HCEC 1CT (cell line): ENCODE measurements at regions not wholly inside any gene's neighbourhood (a gene's known extent, or its start where the extent isn't known, plus 50 kb on each side); places are given as distances from the start of the nearest gene placed in this dataset.
"Not testable (repeated sequence)": the region's sequence is repeated elsewhere in the genome, so short reads cannot be mapped to it uniquely, and the experiment has no call there.

Experiments
- DNase-seq: peaks from one replicate; pipeline ENCODE4 v3.0.0-alpha.2; 2017

DNA sequence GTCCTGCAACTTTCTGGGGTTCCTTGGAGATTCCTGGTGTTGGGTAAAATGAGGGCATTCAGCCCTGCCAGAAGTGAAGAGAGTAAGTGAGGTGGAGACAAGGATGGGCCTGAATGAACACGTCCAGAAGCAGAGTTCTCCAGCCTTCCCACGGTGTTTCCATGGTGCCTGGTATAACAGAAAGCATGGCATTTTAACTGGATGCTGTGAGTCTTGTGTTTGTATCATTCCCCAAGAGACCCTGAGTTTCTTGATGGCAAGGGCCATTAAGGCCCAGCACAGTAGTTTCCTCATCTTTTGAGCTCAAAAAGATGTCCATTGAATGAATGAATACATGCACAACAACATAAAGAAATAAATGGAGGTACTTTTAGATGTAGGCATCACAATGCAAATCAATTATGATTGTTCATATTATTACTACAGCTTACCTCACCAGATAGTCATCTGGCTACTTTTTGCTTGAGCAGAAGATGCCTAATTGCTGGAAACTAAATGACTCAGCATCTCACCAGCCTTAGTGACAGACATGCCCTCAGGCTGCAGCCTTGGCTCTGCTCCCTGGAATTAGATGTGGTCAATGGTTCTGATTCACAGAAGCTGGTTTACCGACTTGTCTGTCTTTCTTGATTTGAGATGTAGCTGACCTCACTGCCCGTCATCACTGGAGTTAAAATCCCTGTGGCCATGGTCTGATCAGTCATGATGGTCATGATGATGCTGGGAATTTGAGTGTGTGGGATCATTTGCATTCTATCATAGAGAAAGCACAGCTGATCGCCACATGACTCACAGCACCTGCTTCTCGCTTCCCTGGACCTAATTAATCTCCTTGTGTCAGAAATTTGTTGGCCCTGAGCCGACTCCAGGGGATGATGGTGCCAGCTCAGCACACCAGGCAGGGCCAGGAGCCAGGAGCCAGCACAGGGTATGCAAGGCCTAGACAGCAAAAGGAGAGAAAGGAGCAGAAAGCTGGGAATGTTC lies 83.9 kb downstream of the CXCL12 start:
- peak; percentile 41 for DNase-seq

GRCh38 chr10:44298713-44299112 lies 86.2 kb downstream of the CXCL12 start:
- DNase-seq, result no peak

DNA sequence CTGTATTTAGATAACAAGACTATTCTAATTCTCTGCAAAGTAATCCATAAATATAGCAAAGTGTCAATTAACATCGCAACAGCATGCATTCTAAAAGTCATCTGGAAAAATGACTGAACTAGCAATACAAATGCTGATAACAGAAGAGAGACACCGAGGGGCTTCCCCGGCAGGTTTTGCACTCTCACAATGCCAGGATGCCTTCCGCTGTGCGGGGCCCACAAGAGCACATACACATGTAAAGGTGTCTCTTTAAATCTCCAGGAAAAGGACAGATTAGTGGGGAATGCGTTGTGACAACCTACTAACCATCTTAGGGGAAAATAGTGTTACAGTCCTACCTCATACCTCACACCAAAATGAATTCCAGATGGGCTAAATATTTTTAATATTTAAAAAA lies 86.9 kb downstream of the CXCL12 start:
- no peak for DNase-seq

GRCh38 chr10:44295644-44296241 lies 89.2 kb downstream of the CXCL12 start:
- no peak for DNase-seq

- no peak for DNase-seq
These were observed 90.0 kb downstream of the CXCL12 start for GRCh38 chr10:44294726-44295412.

GRCh38 chr10:44293842-44294241 lies 91.1 kb downstream of the CXCL12 start:
- no peak for DNase-seq

DNA sequence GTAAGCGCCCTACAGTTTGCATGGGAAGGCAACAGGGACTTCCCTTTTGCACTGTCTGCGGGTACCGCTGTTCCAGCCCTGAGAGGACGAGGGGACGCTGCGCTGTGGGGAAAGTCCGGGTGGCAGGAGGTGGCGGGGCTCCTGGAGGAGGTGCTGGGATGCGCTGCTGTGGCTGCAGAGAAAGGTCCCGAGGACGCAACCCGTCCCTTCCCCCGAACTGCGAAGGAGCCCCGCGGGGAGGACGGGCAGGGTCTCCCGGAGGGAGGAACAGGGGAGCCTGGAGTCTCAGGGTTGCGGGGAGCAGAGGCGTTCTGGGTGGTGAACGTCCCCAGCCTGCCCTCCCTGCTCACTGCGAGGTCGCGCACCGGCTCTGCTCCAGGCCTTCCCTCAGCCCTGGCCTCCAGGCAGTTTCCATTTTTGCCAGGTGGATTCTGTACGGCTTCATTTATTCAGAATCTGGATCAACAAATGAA lies 91.6 kb downstream of the CXCL12 start:
- DNase-seq, result no peak

DNA sequence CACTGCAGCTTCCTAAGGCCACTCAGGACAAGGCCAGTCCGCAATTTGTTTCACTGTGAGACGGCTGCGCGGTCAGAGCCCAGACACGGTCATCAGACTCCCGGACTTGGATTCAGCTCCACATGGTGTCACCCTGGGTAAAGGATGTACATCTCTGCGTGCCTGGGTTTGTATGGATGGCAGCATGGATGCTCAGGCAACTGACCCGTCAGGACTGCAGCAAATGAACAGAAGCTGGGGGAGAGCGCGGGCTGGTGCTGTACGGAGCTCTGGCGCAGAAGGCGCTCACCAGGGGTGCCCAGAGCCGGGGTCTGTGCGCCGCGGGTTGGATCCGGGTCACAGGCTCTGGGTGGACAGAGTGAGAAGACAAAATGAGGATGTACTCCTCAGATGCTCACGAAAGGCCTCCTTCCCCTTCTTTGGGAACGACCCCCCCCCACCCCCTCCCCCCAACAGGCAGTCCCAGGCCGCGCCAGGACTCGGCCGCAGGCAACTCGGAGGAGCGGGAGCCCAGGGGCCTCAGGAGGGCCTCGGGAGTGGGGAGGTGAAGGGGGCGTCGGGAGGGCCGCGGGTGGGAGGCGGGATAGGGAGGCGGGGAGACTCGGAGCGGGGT lies 92.4 kb downstream of the CXCL12 start:
- no peak for DNase-seq

DNA sequence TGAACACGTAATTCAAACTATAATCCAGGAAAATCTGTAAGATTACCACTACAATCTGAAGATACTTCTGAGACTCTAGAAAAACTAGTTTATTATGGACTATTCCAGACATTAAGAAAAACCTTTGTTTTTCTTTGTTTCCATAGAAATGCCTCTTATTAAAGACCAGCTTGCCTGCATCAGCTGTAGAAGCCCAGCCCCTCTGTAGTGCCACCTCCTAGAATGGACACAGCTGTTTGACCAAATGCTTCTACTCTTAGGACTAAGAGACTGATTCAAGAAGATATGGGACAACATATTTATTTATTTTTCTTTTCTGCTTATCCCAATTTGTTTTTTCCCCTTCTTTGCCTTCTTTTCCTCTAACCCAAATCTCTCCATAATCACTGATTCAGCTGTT lies 93.8 kb downstream of the CXCL12 start:
- no peak for DNase-seq

GRCh38 chr10:44289125-44289524 lies 95.8 kb downstream of the CXCL12 start:
- DNase-seq, result no peak

DNA sequence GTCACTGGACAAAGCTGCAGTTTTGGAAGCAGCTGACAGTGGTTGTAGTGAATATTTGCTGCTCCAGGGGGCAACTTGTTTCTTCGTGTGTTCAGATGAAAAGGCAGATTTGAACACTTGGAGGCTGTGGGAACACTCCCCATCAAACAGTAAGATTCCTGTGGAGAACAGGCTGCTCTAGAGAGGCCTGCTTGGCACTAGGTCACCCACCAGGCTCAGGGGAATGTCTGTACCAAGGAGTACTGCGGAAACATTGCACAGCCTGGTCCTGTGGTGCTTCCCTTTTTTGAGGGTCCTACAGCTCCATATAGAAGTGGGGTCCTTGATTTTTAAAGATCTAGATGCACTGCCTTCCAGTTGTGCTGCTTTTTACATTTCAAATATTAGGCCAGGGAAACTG lies 97.5 kb downstream of the CXCL12 start:
- no peak for DNase-seq

DNA sequence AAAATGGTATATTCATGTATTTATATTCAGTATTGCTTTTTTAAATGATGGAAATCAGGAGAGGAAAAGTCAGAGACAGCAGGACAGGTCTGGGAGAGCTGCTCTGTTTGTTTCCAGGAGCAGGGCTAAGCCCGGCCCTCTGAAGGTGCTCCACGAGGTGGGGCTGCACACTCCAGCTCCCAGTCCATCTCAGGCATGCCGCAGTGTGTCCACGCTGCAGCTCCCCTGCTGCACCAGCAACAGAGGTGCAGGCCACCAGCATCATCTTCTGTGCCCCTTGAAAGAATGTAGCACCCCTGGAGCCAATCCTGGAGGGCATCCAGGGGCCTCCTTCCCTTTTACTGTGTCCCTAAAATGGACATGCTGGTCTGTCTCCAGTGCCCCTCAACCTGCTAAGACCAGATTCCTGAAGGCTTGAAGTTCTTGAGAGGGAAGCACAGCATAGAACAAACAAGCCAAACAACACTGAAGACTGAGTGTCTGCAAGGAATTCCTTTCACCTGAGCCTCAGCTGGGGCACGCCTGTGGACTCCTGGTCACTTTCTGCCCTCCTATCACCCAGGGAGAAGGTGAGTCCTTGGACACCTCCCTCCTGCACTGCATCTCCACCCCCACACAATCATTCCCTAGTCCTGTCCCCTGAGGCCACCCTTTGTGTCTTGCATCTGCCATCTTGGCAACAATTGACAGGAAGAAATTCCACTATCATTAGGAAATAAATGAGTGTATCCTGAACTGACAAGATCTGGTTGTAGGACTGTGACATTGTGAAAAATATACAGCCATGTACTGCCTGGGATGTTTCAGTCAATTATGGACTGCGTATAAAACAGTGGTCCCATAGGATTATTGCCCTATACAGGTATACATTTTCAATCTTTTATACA lies 100.5 kb downstream of the CXCL12 start:
- DNase-seq, result no peak

- no peak for DNase-seq
These were observed 102.1 kb downstream of the CXCL12 start for GRCh38 chr10:44282626-44283300.

- no peak for DNase-seq
These were observed 103.2 kb downstream of the CXCL12 start for GRCh38 chr10:44281662-44282061.

- DNase-seq, result no peak
These were observed 103.7 kb downstream of the CXCL12 start for GRCh38 chr10:44281089-44281613.

GRCh38 chr10:44280226-44281014 lies 104.5 kb downstream of the CXCL12 start:
- no peak for DNase-seq

- no peak for DNase-seq
These were observed 105.3 kb downstream of the CXCL12 start for GRCh38 chr10:44279426-44280126.

DNA sequence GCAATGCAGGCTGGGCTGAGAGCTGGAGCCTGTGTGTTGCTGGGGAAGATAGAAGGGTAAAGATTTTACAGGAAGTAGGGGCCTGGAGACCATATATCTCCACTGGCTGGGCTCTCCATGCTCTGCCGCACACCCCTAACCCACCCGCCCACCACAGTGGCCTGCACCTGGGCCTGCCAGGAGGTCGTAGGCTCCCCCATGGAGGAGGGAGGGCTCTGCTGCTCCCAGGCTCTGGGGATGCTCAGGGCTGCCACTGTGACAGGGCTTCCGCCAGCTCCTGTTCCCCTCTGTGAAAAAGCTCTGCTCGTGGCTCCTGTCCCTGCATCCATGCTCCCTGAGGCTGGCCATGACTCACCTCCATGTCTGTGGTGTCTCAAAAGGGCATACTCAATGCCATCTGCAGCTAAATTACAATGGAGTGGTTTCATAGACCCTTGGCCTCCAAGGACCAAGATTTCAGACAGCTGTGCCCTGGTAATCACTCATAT lies 106.0 kb downstream of the CXCL12 start:
- DNase-seq, result no peak

- not testable (repeated sequence) for DNase-seq
These were observed 116.4 kb downstream of the CXCL12 start for GRCh38 chr10:44268435-44268948.
